MM.1S (cell line): ENCODE measurements at regions not wholly inside any gene's neighbourhood (a gene's known extent, or its start where the extent isn't known, plus 50 kb on each side); places are given as distances from the start of the nearest gene placed in this dataset.

Experiments
- EZH2 ChIP-seq: fragments of 300-600 bp; sonication (generic); optimal IDR thresholded peaks from 2 replicates; pipeline ENCODE3; 2017; ENCODE audit warnings: low read depth, mild to moderate bottlenecking, antibody characterized with exemption, low read length, mixed read lengths
- TF ChIP-seq, protein P1 (sequence below): fragments of 300-600 bp; sonication (generic); IDR thresholded peaks from 2 replicates; pipeline ENCODE4 v1.5.1; 2016; ENCODE audit warnings: antibody characterized with exemption, low read length, mixed read lengths

GRCh38 chr4:148653681-148654080, 211.5 kb upstream of the NR3C2 start:
- TF ChIP-seq, protein P1, sequence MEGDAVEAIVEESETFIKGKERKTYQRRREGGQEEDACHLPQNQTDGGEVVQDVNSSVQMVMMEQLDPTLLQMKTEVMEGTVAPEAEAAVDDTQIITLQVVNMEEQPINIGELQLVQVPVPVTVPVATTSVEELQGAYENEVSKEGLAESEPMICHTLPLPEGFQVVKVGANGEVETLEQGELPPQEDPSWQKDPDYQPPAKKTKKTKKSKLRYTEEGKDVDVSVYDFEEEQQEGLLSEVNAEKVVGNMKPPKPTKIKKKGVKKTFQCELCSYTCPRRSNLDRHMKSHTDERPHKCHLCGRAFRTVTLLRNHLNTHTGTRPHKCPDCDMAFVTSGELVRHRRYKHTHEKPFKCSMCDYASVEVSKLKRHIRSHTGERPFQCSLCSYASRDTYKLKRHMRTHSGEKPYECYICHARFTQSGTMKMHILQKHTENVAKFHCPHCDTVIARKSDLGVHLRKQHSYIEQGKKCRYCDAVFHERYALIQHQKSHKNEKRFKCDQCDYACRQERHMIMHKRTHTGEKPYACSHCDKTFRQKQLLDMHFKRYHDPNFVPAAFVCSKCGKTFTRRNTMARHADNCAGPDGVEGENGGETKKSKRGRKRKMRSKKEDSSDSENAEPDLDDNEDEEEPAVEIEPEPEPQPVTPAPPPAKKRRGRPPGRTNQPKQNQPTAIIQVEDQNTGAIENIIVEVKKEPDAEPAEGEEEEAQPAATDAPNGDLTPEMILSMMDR = no peak
- TF ChIP-seq EZH2 = no peak
